K562 (cell line): ENCODE measurements at regions not wholly inside any gene's neighbourhood (a gene's known extent, or its start where the extent isn't known, plus 50 kb on each side); places are given as distances from the start of the nearest gene placed in this dataset.

ENCODE experiments used
- ATAC-seq: fragments of 200-7000 bp; cut with Tn5 transposase; 3 replicates; pipeline ENCODE4 v1.9.1; 2020; ENCODE audit warnings: moderate library complexity
- BruUV-seq: library from RNA; stranded (reverse); fragments of 400-500 nt; replicated peaks from 2 replicates; lab custom pipeline; 2021; lab: Mats Ljungman, UMichigan
- CTCF ChIA-PET: fragments of 300-600 bp; formaldehyde crosslinking; extraction: SDS; loops from one replicate; lab custom pipeline; 2021; ENCODE audit warnings: low intra/inter-chr PET ratio; lab: Yijun Ruan, JAX
- POLR2A ChIA-PET: fragments of 300-600, 350-650 bp; sonication (Branson Sonifier 250); formaldehyde crosslinking; extraction: SDS; loops from one replicate; lab custom pipeline; 2021; ENCODE audit warnings: antibody characterized with exemption, inconsistent platforms; lab: Yijun Ruan, JAX
- DNase-seq, 4 experiments: peaks; one replicate each; pipeline versions ENCODE4 v3.0.0 to v3.0.0-alpha.2; 2011 to 2018; ENCODE audit warnings: low spot score in 3 of 4, mixed read lengths in 3 of 4; ENCODE audit errors: extremely low read depth in 1 of 4
- FAIRE-seq: peaks from 2 replicates; lab custom pipeline; 2011; peaks lifted over from hg19 to GRCh38; lab: Jason Lieb, UNC
- H2AFZ ChIP-seq: 2 replicates; pipeline ENCODE4 v1.6.0; 2011; ENCODE audit warnings: low read depth, low read length, control low read depth, inconsistent platforms
- H3K27ac ChIP-seq: fragments of 200-600 bp; 3 replicates; pipeline ENCODE4 v1.8.0; 2011; ENCODE audit warnings: low read depth, mild to moderate bottlenecking, control low read depth, inconsistent platforms, low read length, moderate library complexity, mixed read lengths; ENCODE audit errors: extremely low read depth
- H3K27me3 ChIP-seq, 2 experiments: fragments of 300-600 bp in 1 of 2; 2 replicates in 1 of 2; 3 replicates in 1 of 2; pipeline versions ENCODE4 v1.6.0 to v1.8.0; 2011; ENCODE audit warnings: inconsistent platforms in 2 of 2, low read length in 2 of 2, mild to moderate bottlenecking in 1 of 2, mixed read lengths in 1 of 2, moderate library complexity in 1 of 2; ENCODE audit not compliant: control insufficient read depth in 2 of 2, insufficient read depth in 2 of 2
- H3K36me3 ChIP-seq: fragments of 300-600 bp; 3 replicates; pipeline ENCODE4 v1.8.0; 2011; ENCODE audit warnings: mild to moderate bottlenecking, low read length, inconsistent platforms; ENCODE audit not compliant: control insufficient read depth, insufficient read depth
- H3K4me1 ChIP-seq, 2 experiments: fragments of 200-600 bp in 1 of 2; replicated peaks in 1 of 2; 2 replicates in 1 of 2; 3 replicates in 1 of 2; pipeline versions ENCODE4 v1.5.1 to v1.8.0; 2011; ENCODE audit warnings: inconsistent platforms in 2 of 2, low read length in 2 of 2, mild to moderate bottlenecking in 1 of 2, mixed read lengths in 1 of 2, moderate library complexity in 1 of 2; ENCODE audit not compliant: control insufficient read depth in 2 of 2, insufficient read depth in 2 of 2
- H3K4me2 ChIP-seq: 2 replicates; pipeline ENCODE4 v1.6.1; 2011; ENCODE audit warnings: low read length, control low read depth, inconsistent platforms, mixed read lengths; ENCODE audit not compliant: insufficient read depth
- H3K4me3 ChIP-seq: fragments of 200-600 bp; sonication (generic), shearing (Covaris generic); 2 replicates; pipeline ENCODE4 v1.5.1; 2016; ENCODE audit warnings: control low read depth, inconsistent platforms
- H3K79me2 ChIP-seq: fragments of 200-600 bp; 3 replicates; pipeline ENCODE4 v1.8.0; 2011; ENCODE audit warnings: low read length, inconsistent platforms; ENCODE audit not compliant: control insufficient read depth, insufficient read depth
- H3K9ac ChIP-seq, 2 experiments: 2 replicates each; pipeline versions ENCODE4 v1.6.0 to v1.6.1; 2011; ENCODE audit warnings: low read depth in 2 of 2, low read length in 2 of 2, control low read depth in 1 of 2, inconsistent platforms in 1 of 2, mild to moderate bottlenecking in 1 of 2, mixed read lengths in 1 of 2; ENCODE audit not compliant: insufficient read depth in 1 of 2
- H3K9me1 ChIP-seq: one replicate; pipeline ENCODE4 v1.6.0; 2011; ENCODE audit warnings: inconsistent platforms, mild to moderate bottlenecking, low read length, moderate library complexity; ENCODE audit not compliant: control insufficient read depth, insufficient read depth
- H3K9me3 ChIP-seq: replicated peaks from 2 replicates; pipeline ENCODE4 v1.5.1; 2011; ENCODE audit warnings: low read depth, low read length, inconsistent platforms; ENCODE audit not compliant: control insufficient read depth, insufficient read depth
- H4K20me1 ChIP-seq: replicated peaks from 2 replicates; pipeline ENCODE4 v1.6.1; 2011; ENCODE audit warnings: low read length, inconsistent platforms, mixed read lengths; ENCODE audit not compliant: control insufficient read depth, insufficient read depth
- CBX2 ChIP-seq: fragments of 200-600 bp; sonication (generic); IDR thresholded peaks from one replicate; pipeline ENCODE4 v1.6.1; 2012; ENCODE audit warnings: mild to moderate bottlenecking, low read length, inconsistent platforms; ENCODE audit not compliant: insufficient read depth, poor library complexity, severe bottlenecking
- CREM ChIP-seq: IDR thresholded peaks from 2 replicates; pipeline ENCODE4 v1.6.1; 2014; ENCODE audit warnings: antibody characterized with exemption, low read depth
- FOXA3 ChIP-seq, 2 experiments: fragments of 450-650 bp in 1 of 2; sonication (generic) in 1 of 2; formaldehyde crosslinking; IDR thresholded peaks in 1 of 2; conservative IDR thresholded peaks in 1 of 2; 2 replicates each; pipeline versions ENCODE4 v1.4.0 to v1.8.0; 2020 to 2022; ENCODE audit warnings: mild to moderate bottlenecking in 2 of 2, missing genetic modification reagents in 1 of 2
- HEY1 ChIP-seq: fragments of 250-450 bp; sonication (Bioruptor Pico); IDR thresholded peaks from 2 replicates; pipeline ENCODE4 v1.5.0; 2020; ENCODE audit warnings: mild to moderate bottlenecking, moderate library complexity, borderline replicate concordance
- POU5F1 ChIP-seq: fragments of 150-350 bp; IDR thresholded peaks from 2 replicates; pipeline ENCODE4 v1.6.1; 2014; ENCODE audit warnings: borderline replicate concordance, low read length, low read depth, mild to moderate bottlenecking; ENCODE audit not compliant: partially characterized antibody
- PPARD ChIP-seq: fragments of 250-450 bp; sonication (Bioruptor Pico); IDR thresholded peaks from 2 replicates; pipeline ENCODE4 v1.8.0; 2022; ENCODE audit warnings: inconsistent platforms, mild to moderate bottlenecking, moderate library complexity
- RUNX1 ChIP-seq: sonication (generic); IDR thresholded peaks from 2 replicates; pipeline ENCODE4 v1.6.1; 2016; ENCODE audit warnings: antibody characterized with exemption, low read depth
- SRF ChIP-seq, 2 experiments: fragments of 250-450, 450-650 bp in 1 of 2; sonication (Bioruptor Pico) in 1 of 2; sonication (generic) in 1 of 2; formaldehyde crosslinking; IDR thresholded peaks; 2 replicates each; pipeline versions ENCODE4 v1.5.0 to v1.5.1; 2020 to 2022; ENCODE audit warnings: mild to moderate bottlenecking in 1 of 2, missing genetic modification reagents in 1 of 2
- TCF7 ChIP-seq: sonication (generic); IDR thresholded peaks from 2 replicates; pipeline ENCODE4 v1.6.1; 2016; ENCODE audit warnings: antibody characterized with exemption, borderline replicate concordance
- ZC3H11A ChIP-seq: IDR thresholded peaks from 2 replicates; pipeline ENCODE4 v1.6.1; 2012; ENCODE audit warnings: low read depth, low read length, improper control_type of control experiment
- ZKSCAN1 ChIP-seq: fragments of 150-350 bp; IDR thresholded peaks from 2 replicates; pipeline ENCODE4 v1.6.1; 2016; ENCODE audit warnings: low read depth, low read length
- ZNF384 ChIP-seq: IDR thresholded peaks from 2 replicates; pipeline ENCODE4 v1.6.1; 2012; ENCODE audit warnings: low read depth, low read length, improper control_type of control experiment
- ZNF584 ChIP-seq: fragments of 200-800 bp; sonication (Bioruptor generic); IDR thresholded peaks from 2 replicates; pipeline ENCODE4 v1.6.1; 2016; ENCODE audit warnings: low read depth, mild to moderate bottlenecking, missing genetic modification characterization, missing compliant biosample characterization
- ZNF644 ChIP-seq: fragments of 200-800 bp; sonication (Bioruptor generic); IDR thresholded peaks from 2 replicates; pipeline ENCODE4 v1.6.1; 2016; ENCODE audit warnings: low read depth, missing genetic modification characterization, missing compliant biosample characterization
- ZNF699 ChIP-seq: fragments of 250-450 bp; sonication (Bioruptor Pico); IDR thresholded peaks from 2 replicates; pipeline ENCODE4 v1.8.0; 2021; ENCODE audit warnings: mild to moderate bottlenecking, moderate library complexity; ENCODE audit not compliant: insufficient replicate concordance
- WGBS: fragments of 100-300 bp; shearing (Covaris generic); methylation state at CpG from one replicate; pipeline ENCODE4 v1.1.6; 2016; ENCODE audit warnings: low coverage, mixed read lengths; ENCODE audit not compliant: insufficient coverage; ENCODE audit errors: missing lambda C conversion rate; 5-methylcytosine and 5-hydroxymethylcytosine counted together
- in situ Hi-C: fragments of 300-500 bp; cut with MboI; formaldehyde crosslinking; loops from 4 replicates; pipeline ENCODE4 v1.15.0; 2018; ENCODE audit warnings: inconsistent platforms, mixed read lengths
- intact Hi-C: fragments of 100-400 bp; cut with micrococcal nuclease; formaldehyde crosslinking; loops from 2 replicates; pipeline ENCODE4 v1.14.2; 2022
- TF ChIP-seq, protein P1 (sequence below): sonication (generic); formaldehyde crosslinking; IDR thresholded peaks from 2 replicates; pipeline ENCODE4 v1.8.0; 2022; ENCODE audit warnings: mild to moderate bottlenecking, missing genetic modification reagents
- TF ChIP-seq, protein P2 (sequence below): sonication (generic); formaldehyde crosslinking; IDR thresholded peaks from 2 replicates; pipeline ENCODE4 v1.8.0; 2022; ENCODE audit warnings: mild to moderate bottlenecking, missing genetic modification reagents
- TF ChIP-seq, protein P3 (sequence below): fragments of 250-450 bp; sonication (Bioruptor Pico); IDR thresholded peaks from 2 replicates; pipeline ENCODE4 v1.8.0; 2022; ENCODE audit warnings: moderate library complexity, mild to moderate bottlenecking, inconsistent platforms
- TF ChIP-seq, protein P4 (sequence below), 2 experiments: fragments of 450-650 bp; IDR thresholded peaks; 2 replicates each; pipeline ENCODE4 v1.6.1; 2016

DNA sequence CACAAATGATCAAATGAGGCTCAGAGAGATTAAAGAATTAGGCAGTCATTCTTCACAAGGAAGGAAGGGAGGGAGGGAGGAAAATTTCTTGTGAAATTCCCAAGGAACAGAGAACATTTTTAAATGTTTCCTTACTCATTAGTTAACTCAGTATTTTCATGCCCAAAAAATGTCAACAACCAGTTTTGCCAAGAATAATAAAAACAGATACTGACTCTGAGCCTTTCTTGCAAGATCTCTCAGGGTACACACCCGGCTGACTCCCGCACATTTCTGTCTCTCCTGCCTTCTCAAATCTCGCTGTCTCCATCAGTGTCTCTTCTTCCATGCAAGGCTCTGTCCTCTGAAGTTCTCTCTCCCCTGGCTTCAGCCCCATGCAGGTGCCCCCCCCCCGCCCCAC is 265.9 kb downstream of the TJP1 start:
- TF ChIP-seq SRF (CRISPR knock-in tag; IDR thresholded peaks at IDR 0.05), result no peak
- no peak for TF ChIP-seq ZNF699 (CRISPR knock-in tag)
- TF ChIP-seq CREM, result no peak
- TF ChIP-seq HEY1 (CRISPR knock-in tag), result no peak
- TF ChIP-seq, protein P1, sequence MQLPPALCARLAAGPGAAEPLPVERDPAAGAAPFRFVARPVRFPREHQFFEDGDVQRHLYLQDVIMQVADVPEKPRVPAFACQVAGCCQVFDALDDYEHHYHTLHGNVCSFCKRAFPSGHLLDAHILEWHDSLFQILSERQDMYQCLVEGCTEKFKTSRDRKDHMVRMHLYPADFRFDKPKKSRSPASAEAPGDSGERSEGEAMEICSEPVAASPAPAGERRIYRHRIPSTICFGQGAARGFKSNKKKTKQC, result no peak
- no peak for TF ChIP-seq ZC3H11A
- TF ChIP-seq ZNF384, result no peak
- TF ChIP-seq PPARD, result no peak
- TF ChIP-seq ZNF584 (CRISPR knock-in tag), result no peak
- TF ChIP-seq, protein P2, sequence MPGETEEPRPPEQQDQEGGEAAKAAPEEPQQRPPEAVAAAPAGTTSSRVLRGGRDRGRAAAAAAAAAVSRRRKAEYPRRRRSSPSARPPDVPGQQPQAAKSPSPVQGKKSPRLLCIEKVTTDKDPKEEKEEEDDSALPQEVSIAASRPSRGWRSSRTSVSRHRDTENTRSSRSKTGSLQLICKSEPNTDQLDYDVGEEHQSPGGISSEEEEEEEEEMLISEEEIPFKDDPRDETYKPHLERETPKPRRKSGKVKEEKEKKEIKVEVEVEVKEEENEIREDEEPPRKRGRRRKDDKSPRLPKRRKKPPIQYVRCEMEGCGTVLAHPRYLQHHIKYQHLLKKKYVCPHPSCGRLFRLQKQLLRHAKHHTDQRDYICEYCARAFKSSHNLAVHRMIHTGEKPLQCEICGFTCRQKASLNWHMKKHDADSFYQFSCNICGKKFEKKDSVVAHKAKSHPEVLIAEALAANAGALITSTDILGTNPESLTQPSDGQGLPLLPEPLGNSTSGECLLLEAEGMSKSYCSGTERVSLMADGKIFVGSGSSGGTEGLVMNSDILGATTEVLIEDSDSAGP (CRISPR knock-in tag), result no peak
- no peak for TF ChIP-seq ZNF644 (tag)
- TF ChIP-seq CBX2, result no peak
- TF ChIP-seq, protein P3, sequence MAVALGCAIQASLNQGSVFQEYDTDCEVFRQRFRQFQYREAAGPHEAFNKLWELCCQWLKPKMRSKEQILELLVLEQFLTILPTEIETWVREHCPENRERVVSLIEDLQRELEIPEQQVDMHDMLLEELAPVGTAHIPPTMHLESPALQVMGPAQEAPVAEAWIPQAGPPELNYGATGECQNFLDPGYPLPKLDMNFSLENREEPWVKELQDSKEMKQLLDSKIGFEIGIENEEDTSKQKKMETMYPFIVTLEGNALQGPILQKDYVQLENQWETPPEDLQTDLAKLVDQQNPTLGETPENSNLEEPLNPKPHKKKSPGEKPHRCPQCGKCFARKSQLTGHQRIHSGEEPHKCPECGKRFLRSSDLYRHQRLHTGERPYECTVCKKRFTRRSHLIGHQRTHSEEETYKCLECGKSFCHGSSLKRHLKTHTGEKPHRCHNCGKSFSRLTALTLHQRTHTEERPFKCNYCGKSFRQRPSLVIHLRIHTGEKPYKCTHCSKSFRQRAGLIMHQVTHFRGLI (CRISPR knock-in tag), result no peak
- TF ChIP-seq RUNX1, result no peak
- TF ChIP-seq TCF7, result no peak
- no peak for TF ChIP-seq POU5F1
- no peak for TF ChIP-seq FOXA3 (CRISPR knock-in tag; conservative IDR thresholded peaks at IDR 0.05 in 1 of 2, IDR thresholded peaks at IDR 0.05 in 1 of 2)
- no peak for TF ChIP-seq ZKSCAN1
- TF ChIP-seq, protein P4, sequence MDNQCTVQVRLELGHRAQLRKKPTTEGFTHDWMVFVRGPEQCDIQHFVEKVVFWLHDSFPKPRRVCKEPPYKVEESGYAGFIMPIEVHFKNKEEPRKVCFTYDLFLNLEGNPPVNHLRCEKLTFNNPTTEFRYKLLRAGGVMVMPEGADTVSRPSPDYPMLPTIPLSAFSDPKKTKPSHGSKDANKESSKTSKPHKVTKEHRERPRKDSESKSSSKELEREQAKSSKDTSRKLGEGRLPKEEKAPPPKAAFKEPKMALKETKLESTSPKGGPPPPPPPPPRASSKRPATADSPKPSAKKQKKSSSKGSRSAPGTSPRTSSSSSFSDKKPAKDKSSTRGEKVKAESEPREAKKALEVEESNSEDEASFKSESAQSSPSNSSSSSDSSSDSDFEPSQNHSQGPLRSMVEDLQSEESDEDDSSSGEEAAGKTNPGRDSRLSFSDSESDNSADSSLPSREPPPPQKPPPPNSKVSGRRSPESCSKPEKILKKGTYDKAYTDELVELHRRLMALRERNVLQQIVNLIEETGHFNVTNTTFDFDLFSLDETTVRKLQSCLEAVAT (IDR thresholded peaks at IDR 0.05), result no peak
- Histone ChIP-seq H3K27me3 (peaks cover 0 to 11% of the 10 kb centered on the region in 2 experiments; a peak in 2 of 5 replicates), H3K4me1 (no peaks in the 10 kb centered on the region), H3K4me2 (no peak overlapping the region), H3K4me3 (no peak overlapping the region), H2AFZ (no peak overlapping the region), H3K79me2 (no peaks in the 10 kb centered on the region), H3K36me3 (no peaks in the 10 kb centered on the region), H3K9me1 (no peaks in the 10 kb centered on the region), H4K20me1 (no peaks in the 10 kb centered on the region), H3K27ac (no peak overlapping the region), H3K9me3 (no peaks in the 10 kb centered on the region), H3K9ac (no peak overlapping the region)
- ChIA-PET POLR2A (no interaction called here), CTCF (no interaction called here)
- BruUV-seq, result no TSS peak
- FAIRE-seq (no peak), ATAC-seq (no peak), DNase-seq (no peak)
- WGBS, result 0% methylated on average over 3 of the region's 4 CpGs
- intact Hi-C loops (no loop called here), in situ Hi-C loops (no loop called here)
